ENCODE measurements at regions not wholly inside any gene's neighbourhood (a gene's known extent, or its start where the extent isn't known, plus 50 kb on each side); places are given as distances from the start of the nearest gene placed in this dataset.

DNA sequence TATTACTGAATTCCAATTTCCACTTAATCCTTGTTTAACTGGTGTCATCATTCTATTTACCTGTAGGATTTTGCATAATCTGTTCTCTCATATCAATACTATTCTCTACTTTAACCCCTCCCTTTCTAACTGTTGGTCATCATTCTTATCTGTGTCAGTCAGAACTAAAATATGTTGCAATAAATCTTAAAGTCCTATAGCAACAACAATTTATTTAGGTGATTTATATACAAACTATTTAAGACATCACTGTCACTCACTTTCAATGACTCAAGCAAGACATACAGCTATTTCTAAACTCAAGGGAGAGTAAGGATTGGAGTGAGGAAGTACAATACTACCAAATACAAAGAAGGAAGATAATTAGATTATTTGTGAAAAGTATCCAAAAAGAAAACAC is 740.4 kb downstream of the DSC3 start:
- ChIA-PET CTCF (no interaction called here), POLR2A (no interaction called here)
- no peak for DNase-seq
- Mint-ChIP-seq H3K4me1 (no peaks in the 10 kb centered on the region), H3K27me3 (no peaks in the 10 kb centered on the region), H3K27ac (no peak overlapping the region), H3K9me3 (ENCODE audit: insufficient read depth) (no peaks in the 10 kb centered on the region), H3K4me3 (no peak overlapping the region)
- Histone ChIP-seq H3K79me2 (ENCODE audit: control insufficient read depth, insufficient read depth, low read length) (no peaks in the 10 kb centered on the region), H3K4me1 (ENCODE audit: control insufficient read depth in 2 of 2, insufficient read depth in 2 of 2, low read length in 2 of 2) (no peaks in the 10 kb centered on the region), H3K4me3 (ENCODE audit: control extremely low read depth in 1 of 5, extremely low read depth in 1 of 5, insufficient read depth in 1 of 5, low read depth in 2 of 5, low read length in 4 of 5) (no peak overlapping the region), H3K36me3 (replicated peaks in 1 of 2; ENCODE audit: control extremely low read depth in 1 of 2, control insufficient read depth in 1 of 2, extremely low read depth in 1 of 2, insufficient read depth in 2 of 2, low read length in 1 of 2) (no peaks in the 10 kb centered on the region), H2AFZ (ENCODE audit: insufficient read depth, low read depth, low read length, poor library complexity, severe bottlenecking) (no peak overlapping the region), H3K27me3 (replicated peaks in 1 of 4; ENCODE audit: control extremely low read depth in 1 of 4, control insufficient read depth in 3 of 4, insufficient read depth in 4 of 4, low read length in 3 of 4) (no peaks in the 10 kb centered on the region), H3K9me3 (ENCODE audit: control extremely low read depth in 1 of 3, control insufficient read depth in 2 of 3, insufficient read depth in 1 of 3, low read length in 2 of 3) (no peaks in the 10 kb centered on the region), H3K9ac (ENCODE audit: low read length) (no peak overlapping the region), H4K20me1 (ENCODE audit: control insufficient read depth, insufficient read depth, low read length, poor library complexity, severe bottlenecking) (no peaks in the 10 kb centered on the region), H3K27ac (ENCODE audit: low read length in 2 of 2) (no peak overlapping the region), H3K4me2 (replicated peaks; ENCODE audit: low read depth, low read length, poor library complexity, severe bottlenecking) (no peak overlapping the region)
- TF ChIP-seq, protein P1, sequence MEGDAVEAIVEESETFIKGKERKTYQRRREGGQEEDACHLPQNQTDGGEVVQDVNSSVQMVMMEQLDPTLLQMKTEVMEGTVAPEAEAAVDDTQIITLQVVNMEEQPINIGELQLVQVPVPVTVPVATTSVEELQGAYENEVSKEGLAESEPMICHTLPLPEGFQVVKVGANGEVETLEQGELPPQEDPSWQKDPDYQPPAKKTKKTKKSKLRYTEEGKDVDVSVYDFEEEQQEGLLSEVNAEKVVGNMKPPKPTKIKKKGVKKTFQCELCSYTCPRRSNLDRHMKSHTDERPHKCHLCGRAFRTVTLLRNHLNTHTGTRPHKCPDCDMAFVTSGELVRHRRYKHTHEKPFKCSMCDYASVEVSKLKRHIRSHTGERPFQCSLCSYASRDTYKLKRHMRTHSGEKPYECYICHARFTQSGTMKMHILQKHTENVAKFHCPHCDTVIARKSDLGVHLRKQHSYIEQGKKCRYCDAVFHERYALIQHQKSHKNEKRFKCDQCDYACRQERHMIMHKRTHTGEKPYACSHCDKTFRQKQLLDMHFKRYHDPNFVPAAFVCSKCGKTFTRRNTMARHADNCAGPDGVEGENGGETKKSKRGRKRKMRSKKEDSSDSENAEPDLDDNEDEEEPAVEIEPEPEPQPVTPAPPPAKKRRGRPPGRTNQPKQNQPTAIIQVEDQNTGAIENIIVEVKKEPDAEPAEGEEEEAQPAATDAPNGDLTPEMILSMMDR (IDR thresholded peaks at IDR 0.05) = no peak
- no peak for TF ChIP-seq EZH2 (IDR thresholded peaks at IDR 0.05; ENCODE audit: borderline replicate concordance, insufficient read depth, low read depth, low read length, poor library complexity, severe bottlenecking)
- no peak for ATAC-seq (ENCODE audit: low read depth)
- intact Hi-C loops (cut with micrococcal nuclease) = no loop called here

DNA sequence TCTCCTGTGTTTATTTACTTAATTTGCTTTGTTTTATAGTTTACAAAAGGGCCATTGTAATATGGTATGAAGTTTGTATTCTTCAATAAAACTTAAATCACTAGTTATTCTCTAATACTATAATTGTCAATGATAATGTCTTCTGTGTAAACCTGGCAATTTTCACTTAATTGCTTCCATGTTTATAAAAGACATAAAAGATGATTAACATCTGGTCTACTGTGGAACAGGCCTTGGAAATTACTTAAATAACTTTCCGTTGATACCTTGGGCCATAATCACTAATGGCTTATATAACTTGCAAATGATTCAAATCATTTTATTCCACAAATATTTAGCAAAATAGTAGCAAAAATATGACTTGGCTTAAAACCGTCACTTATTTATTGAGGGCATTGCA is 743.8 kb downstream of the DSC3 start:
- no peak for ATAC-seq (ENCODE audit: low read depth)
- WGBS (ENCODE audit: insufficient coverage) = no CpG with 5 or more reads among the region's 2 CpGs
- intact Hi-C loops (cut with micrococcal nuclease) = no loop called here

More for the DNA sequence above, 743.8 kb downstream of the DSC3 start:
- Mint-ChIP-seq H3K27ac (no peak overlapping the region), H3K4me1 (no peaks in the 10 kb centered on the region), H3K27me3 (no peaks in the 10 kb centered on the region), H3K9me3 (ENCODE audit: insufficient read depth) (peaks cover 3% of the 10 kb centered on the region), H3K4me3 (no peak overlapping the region)
- Histone ChIP-seq H3K9me3 (ENCODE audit: control extremely low read depth in 1 of 3, control insufficient read depth in 2 of 3, insufficient read depth in 1 of 3, low read length in 2 of 3) (no peaks in the 10 kb centered on the region), H3K27me3 (replicated peaks in 1 of 4; ENCODE audit: control extremely low read depth in 1 of 4, control insufficient read depth in 3 of 4, insufficient read depth in 4 of 4, low read length in 3 of 4) (no peaks in the 10 kb centered on the region), H3K4me3 (ENCODE audit: control extremely low read depth in 1 of 5, extremely low read depth in 1 of 5, insufficient read depth in 1 of 5, low read depth in 2 of 5, low read length in 4 of 5) (no peak overlapping the region), H3K79me2 (ENCODE audit: control insufficient read depth, insufficient read depth, low read length) (no peaks in the 10 kb centered on the region), H4K20me1 (ENCODE audit: control insufficient read depth, insufficient read depth, low read length, poor library complexity, severe bottlenecking) (no peaks in the 10 kb centered on the region), H2AFZ (ENCODE audit: insufficient read depth, low read depth, low read length, poor library complexity, severe bottlenecking) (no peak overlapping the region), H3K4me1 (ENCODE audit: control insufficient read depth in 2 of 2, insufficient read depth in 2 of 2, low read length in 2 of 2) (no peaks in the 10 kb centered on the region), H3K27ac (ENCODE audit: low read length in 2 of 2) (no peak overlapping the region), H3K36me3 (replicated peaks in 1 of 2; ENCODE audit: control extremely low read depth in 1 of 2, control insufficient read depth in 1 of 2, extremely low read depth in 1 of 2, insufficient read depth in 2 of 2, low read length in 1 of 2) (no peaks in the 10 kb centered on the region), H3K4me2 (replicated peaks; ENCODE audit: low read depth, low read length, poor library complexity, severe bottlenecking) (no peak overlapping the region), H3K9ac (ENCODE audit: low read length) (no peak overlapping the region)
- CTCF ChIA-PET = no interaction called here
- TF ChIP-seq, protein P1 (IDR thresholded peaks at IDR 0.05) = no peak
- no peak for TF ChIP-seq EZH2 (IDR thresholded peaks at IDR 0.05; ENCODE audit: borderline replicate concordance, insufficient read depth, low read depth, low read length, poor library complexity, severe bottlenecking)
- no peak for DNase-seq
- POLR2A ChIA-PET = no interaction called here

Data from B cell (primary cell).